ENCODE measurements at regions not wholly inside any gene's neighbourhood (a gene's known extent, or its start where the extent isn't known, plus 50 kb on each side); places are given as distances from the start of the nearest gene placed in this dataset.

GRCh38 chr10:60480865-60481563 lies 91.3 kb upstream of the ANK3 start:
- H3K36me3 ChIP-seq = no peaks in the 10 kb centered on the region
- DNase-seq = no peak
- no peaks in the 10 kb centered on the region for H3K4me1 ChIP-seq
- no peak overlapping the region for H3K27ac ChIP-seq
- no peaks in the 10 kb centered on the region for H3K27me3 ChIP-seq (replicated peaks in 1 of 7)
- no peaks in the 10 kb centered on the region for H3K9me3 ChIP-seq
- TF ChIP-seq CTCF (IDR thresholded peaks at IDR 0.05 in 8 of 11, conservative IDR thresholded peaks at IDR 0.05 in 3 of 11) = no peak
- no peak for TF ChIP-seq POLR2A (IDR thresholded peaks at IDR 0.05)
- no peak for TF ChIP-seq POLR2AphosphoS5 (IDR thresholded peaks at IDR 0.05)
- intact Hi-C loops (cut with DNase I; ENCODE audit: low total_unique reads) = no loop called here
- no peak overlapping the region for H3K4me3 ChIP-seq
- WGBS, 5 donors = 85 to 89% (median 87%) methylated on average over 8 of the region's 8 CpGs

GRCh38 chr10:60479305-60480020 lies 89.8 kb upstream of the ANK3 start:
- Histone ChIP-seq H3K4me3 (no peak overlapping the region), H3K4me1 (no peaks in the 10 kb centered on the region), H3K27me3 (replicated peaks in 1 of 7) (no peaks in the 10 kb centered on the region), H3K36me3 (no peaks in the 10 kb centered on the region), H3K9me3 (no peaks in the 10 kb centered on the region), H3K27ac (no peak overlapping the region)
- 79 to 90% (median 83%) methylated on average over 4 of the region's 4 CpGs for WGBS, 5 donors
- intact Hi-C loops (cut with DNase I; ENCODE audit: low total_unique reads) = no loop called here
- TF ChIP-seq POLR2A (IDR thresholded peaks at IDR 0.05) (no peak), POLR2AphosphoS5 (IDR thresholded peaks at IDR 0.05) (no peak), CTCF (IDR thresholded peaks at IDR 0.05 in 8 of 11, conservative IDR thresholded peaks at IDR 0.05 in 3 of 11) (no peak)
- DNase-seq = no peak

- Histone ChIP-seq H3K4me1 (no peaks in the 10 kb centered on the region), H3K9me3 (no peaks in the 10 kb centered on the region), H3K27me3 (replicated peaks in 1 of 7) (no peaks in the 10 kb centered on the region), H3K36me3 (no peaks in the 10 kb centered on the region), H3K27ac (no peak overlapping the region), H3K4me3 (no peak overlapping the region)
- intact Hi-C loops (cut with DNase I; ENCODE audit: low total_unique reads) = no loop called here
- 89 to 97% (median 92%) methylated on average over 2 of the region's 2 CpGs for WGBS, 5 donors
- TF ChIP-seq POLR2A (IDR thresholded peaks at IDR 0.05) (no peak), POLR2AphosphoS5 (IDR thresholded peaks at IDR 0.05) (no peak), CTCF (IDR thresholded peaks at IDR 0.05 in 8 of 11, conservative IDR thresholded peaks at IDR 0.05 in 3 of 11) (no peak)
- DNase-seq = no peak
These were observed 86.8 kb upstream of the ANK3 start for GRCh38 chr10:60476451-60476850.

GRCh38 chr10:60473557-60473956 lies 83.9 kb upstream of the ANK3 start:
- H3K27ac ChIP-seq = no peak overlapping the region
- H3K4me1 ChIP-seq = no peaks in the 10 kb centered on the region
- no peaks in the 10 kb centered on the region for H3K27me3 ChIP-seq (replicated peaks in 1 of 7)
- H3K9me3 ChIP-seq = no peaks in the 10 kb centered on the region
- intact Hi-C loops (cut with DNase I; ENCODE audit: low total_unique reads) = no loop called here
- DNase-seq = no peak
- TF ChIP-seq CTCF (IDR thresholded peaks at IDR 0.05 in 8 of 11, conservative IDR thresholded peaks at IDR 0.05 in 3 of 11) = no peak
- TF ChIP-seq POLR2A (IDR thresholded peaks at IDR 0.05) = no peak
- no peak for TF ChIP-seq POLR2AphosphoS5 (IDR thresholded peaks at IDR 0.05)
- no peak overlapping the region for H3K4me3 ChIP-seq
- WGBS, 5 donors = 64 to 93% (median 74%) methylated on average over 2 of the region's 2 CpGs
- H3K36me3 ChIP-seq = no peaks in the 10 kb centered on the region

Data from spleen (tissue), 11 donors.